Chondrocyte (in vitro differentiated cells): ENCODE measurements at regions not wholly inside any gene's neighbourhood (a gene's known extent, or its start where the extent isn't known, plus 50 kb on each side); places are given as distances from the start of the nearest gene placed in this dataset.

Experiments used
- DNase-seq: peaks from one replicate; pipeline ENCODE4 v3.0.0; 2021; ENCODE audit warnings: mixed read lengths, low spot score
- H3K27ac Mint-ChIP-seq: one replicate; pipeline ENCODE4 v1.8.0; 2021; ENCODE audit warnings: mild to moderate bottlenecking, moderate library complexity, mixed read lengths; ENCODE audit not compliant: unreplicated experiment
- H3K27me3 Mint-ChIP-seq: 2 replicates; pipeline ENCODE4 v1.8.0; 2021; ENCODE audit warnings: low read depth, mixed read lengths
- H3K36me3 Mint-ChIP-seq: 2 replicates; pipeline ENCODE4 v1.8.0; 2021; ENCODE audit warnings: low read depth, mixed read lengths
- H3K4me1 Mint-ChIP-seq: 2 replicates; pipeline ENCODE4 v1.8.0; 2021; ENCODE audit warnings: low read depth, mild to moderate bottlenecking, mixed read lengths
- H3K4me3 Mint-ChIP-seq: one replicate; pipeline ENCODE4 v1.8.0; 2021; ENCODE audit warnings: mild to moderate bottlenecking, moderate library complexity, mixed read lengths; ENCODE audit not compliant: unreplicated experiment
- H3K9me3 Mint-ChIP-seq: 2 replicates; pipeline ENCODE4 v1.8.0; 2021; ENCODE audit warnings: low read depth, mixed read lengths
- CTCF ChIP-seq: fragments of 200-600 bp; sonication (generic); IDR thresholded peaks from 2 replicates; pipeline ENCODE4 v1.5.0; 2021; ENCODE audit warnings: antibody characterized with exemption, mild to moderate bottlenecking, moderate library complexity

- no peaks in the 10 kb centered on the region for H3K36me3 Mint-ChIP-seq
- DNase-seq = no peak
- no peaks in the 10 kb centered on the region for H3K27me3 Mint-ChIP-seq
- H3K4me1 Mint-ChIP-seq = no peaks in the 10 kb centered on the region
- H3K27ac Mint-ChIP-seq = no peak overlapping the region
- H3K4me3 Mint-ChIP-seq = no peak overlapping the region
- no peak for TF ChIP-seq CTCF
- H3K9me3 Mint-ChIP-seq = peaks cover under 1% of the 10 kb centered on the region
Observed at GRCh38 chr7:13028825-13029099, 341.3 kb downstream of the ARL4A start.

- Mint-ChIP-seq H3K4me3 (no peak overlapping the region), H3K27me3 (no peaks in the 10 kb centered on the region), H3K9me3 (peaks cover 13% of the 10 kb centered on the region), H3K36me3 (peaks cover 3% of the 10 kb centered on the region), H3K27ac (no peak overlapping the region), H3K4me1 (peaks cover 3% of the 10 kb centered on the region)
- no peak for DNase-seq
- TF ChIP-seq CTCF = no peak
Observed at GRCh38 chr7:13031468-13031867, 344.0 kb downstream of the ARL4A start.

- H3K36me3 Mint-ChIP-seq = peaks cover 3% of the 10 kb centered on the region
- H3K4me3 Mint-ChIP-seq = no peak overlapping the region
- H3K27ac Mint-ChIP-seq = no peak overlapping the region
- peaks cover 16% of the 10 kb centered on the region for H3K9me3 Mint-ChIP-seq
- H3K4me1 Mint-ChIP-seq = peaks cover 4% of the 10 kb centered on the region
- no peak for DNase-seq
- no peaks in the 10 kb centered on the region for H3K27me3 Mint-ChIP-seq
- no peak for TF ChIP-seq CTCF
Observed at GRCh38 chr7:13032084-13032483, 344.7 kb downstream of the ARL4A start.

- TF ChIP-seq CTCF = no peak
- Mint-ChIP-seq H3K27ac (no peak overlapping the region), H3K9me3 (peaks cover 16% of the 10 kb centered on the region), H3K27me3 (no peaks in the 10 kb centered on the region), H3K36me3 (peaks cover 3% of the 10 kb centered on the region), H3K4me3 (no peak overlapping the region), H3K4me1 (peaks cover 4% of the 10 kb centered on the region)
- DNase-seq = no peak
Observed at GRCh38 chr7:13032576-13032975, 345.1 kb downstream of the ARL4A start.

GRCh38 chr7:13034693-13035092, 347.3 kb downstream of the ARL4A start:
- peaks cover 4% of the 10 kb centered on the region for H3K4me1 Mint-ChIP-seq
- no peak for DNase-seq
- peaks cover 16% of the 10 kb centered on the region for H3K9me3 Mint-ChIP-seq
- H3K36me3 Mint-ChIP-seq = peaks cover 3% of the 10 kb centered on the region
- no peak for TF ChIP-seq CTCF
- no peaks in the 10 kb centered on the region for H3K27me3 Mint-ChIP-seq
- H3K4me3 Mint-ChIP-seq = no peak overlapping the region
- no peak overlapping the region for H3K27ac Mint-ChIP-seq

GRCh38 chr7:13035233-13035632, 347.8 kb downstream of the ARL4A start:
- H3K27ac Mint-ChIP-seq = no peak overlapping the region
- peaks cover 4% of the 10 kb centered on the region for H3K4me1 Mint-ChIP-seq
- no peak for DNase-seq
- H3K36me3 Mint-ChIP-seq = peaks cover 3% of the 10 kb centered on the region
- peaks cover 16% of the 10 kb centered on the region for H3K9me3 Mint-ChIP-seq
- no peaks in the 10 kb centered on the region for H3K27me3 Mint-ChIP-seq
- no peak for TF ChIP-seq CTCF
- H3K4me3 Mint-ChIP-seq = no peak overlapping the region
